B cell (primary cell): ENCODE measurements at regions not wholly inside any gene's neighbourhood (a gene's known extent, or its start where the extent isn't known, plus 50 kb on each side); places are given as distances from the start of the nearest gene placed in this dataset.
"Not testable (repeated sequence)": the region's sequence is repeated elsewhere in the genome, so short reads cannot be mapped to it uniquely, and the experiment has no call there.

Source experiments
- ATAC-seq: fragments of 200-7000 bp; cut with Tn5 transposase; one replicate; pipeline ENCODE4 v1.10.0; 2021; ENCODE audit warnings: low read depth, mild to moderate bottlenecking, moderate number of reproducible peaks, moderate library complexity
- CTCF ChIA-PET: fragments of 350-600 bp; sonication (Branson Sonifier 250); formaldehyde crosslinking; loops from one replicate; lab custom pipeline; 2021; ENCODE audit warnings: antibody characterized with exemption, inconsistent platforms; lab: Charles Lee
- POLR2A ChIA-PET: fragments of 350-600 bp; sonication (Branson Sonifier 250); formaldehyde crosslinking; loops from one replicate; lab custom pipeline; 2021; ENCODE audit warnings: antibody characterized with exemption; lab: Charles Lee
- DNase-seq: peaks from one replicate; pipeline ENCODE4 v3.0.0; 2013
- H2AFZ ChIP-seq: 2 replicates; pipeline ENCODE4 v1.6.1; 2012; ENCODE audit warnings: mild to moderate bottlenecking, low read depth, low read length; ENCODE audit not compliant: insufficient read depth, poor library complexity, severe bottlenecking
- H3K27ac ChIP-seq, 2 donors: 1 replicate in 1 of 2; 2 replicates in 1 of 2; pipeline ENCODE4 v1.5.1; 2012 to 2013; ENCODE audit warnings: low read length in 2 of 2, mild to moderate bottlenecking in 2 of 2, moderate library complexity in 1 of 2
- H3K27me3 ChIP-seq, 4 experiments: fragments of 200-600 bp in 1 of 4; sonication (generic) in 1 of 4; replicated peaks in 1 of 4; 1 replicate in 2 of 4; 2 replicates in 2 of 4; pipeline versions ENCODE4 v1.6.1 to v1.7.0; 2013 to 2016; ENCODE audit warnings: low read length in 3 of 4, mild to moderate bottlenecking in 2 of 4, mixed read lengths in 1 of 4, moderate library complexity in 1 of 4; ENCODE audit not compliant: insufficient read depth in 4 of 4, control insufficient read depth in 3 of 4; ENCODE audit errors: control extremely low read depth in 1 of 4
- H3K36me3 ChIP-seq, 2 experiments: replicated peaks in 1 of 2; 1 replicate in 1 of 2; 2 replicates in 1 of 2; pipeline versions ENCODE4 v1.6.1 to v1.7.1; 2013; ENCODE audit warnings: low read length in 1 of 2; ENCODE audit not compliant: insufficient read depth in 2 of 2, control insufficient read depth in 1 of 2; ENCODE audit errors: control extremely low read depth in 1 of 2, extremely low read depth in 1 of 2
- H3K4me1 ChIP-seq, 2 donors: fragments of 200-600 bp in 1 of 2; sonication (generic) in 1 of 2; 1 replicate in 1 of 2; 2 replicates in 1 of 2; pipeline versions ENCODE4 v1.5.1 to v1.6.1; 2013 to 2017; ENCODE audit warnings: low read length in 2 of 2; ENCODE audit not compliant: control insufficient read depth in 2 of 2, insufficient read depth in 2 of 2
- H3K4me2 ChIP-seq: replicated peaks from 2 replicates; pipeline ENCODE3; 2012; ENCODE audit warnings: mild to moderate bottlenecking, low read depth, low read length; ENCODE audit not compliant: poor library complexity, severe bottlenecking
- H3K4me3 ChIP-seq, 5 experiments: fragments of 200-600 bp in 1 of 5; sonication (generic) in 1 of 5; 1 replicate in 3 of 5; 2 replicates in 2 of 5; pipeline versions ENCODE4 v1.5.1 to v1.7.0; 2011 to 2016; ENCODE audit warnings: low read length in 4 of 5, mild to moderate bottlenecking in 4 of 5, low read depth in 2 of 5, control low read depth in 1 of 5, moderate library complexity in 1 of 5; ENCODE audit not compliant: insufficient read depth in 1 of 5; ENCODE audit errors: control extremely low read depth in 1 of 5, extremely low read depth in 1 of 5
- H3K79me2 ChIP-seq: fragments of 200-600 bp; sonication (generic); one replicate; pipeline ENCODE4 v1.6.0; 2016; ENCODE audit warnings: low read length; ENCODE audit not compliant: control insufficient read depth, insufficient read depth
- H3K9ac ChIP-seq: fragments of 200-600 bp; sonication (generic); 2 replicates; pipeline ENCODE4 v1.6.1; 2017; ENCODE audit warnings: mild to moderate bottlenecking, low read length, moderate library complexity
- H3K9me3 ChIP-seq, 3 donors: one replicate each; pipeline versions ENCODE4 v1.6.1 to v1.7.1; 2013; ENCODE audit warnings: low read length in 2 of 3; ENCODE audit not compliant: control insufficient read depth in 2 of 3, insufficient read depth in 1 of 3; ENCODE audit errors: control extremely low read depth in 1 of 3
- H4K20me1 ChIP-seq: 2 replicates; pipeline ENCODE4 v1.6.0; 2012; ENCODE audit warnings: mild to moderate bottlenecking, low read length; ENCODE audit not compliant: insufficient read depth, control insufficient read depth, poor library complexity, severe bottlenecking
- H3K27ac Mint-ChIP-seq: one replicate; pipeline ENCODE4 v1.8.0; 2021; ENCODE audit warnings: mixed read lengths
- H3K27me3 Mint-ChIP-seq: one replicate; pipeline ENCODE4 v1.8.0; 2021; ENCODE audit warnings: mixed read lengths
- H3K4me1 Mint-ChIP-seq: one replicate; pipeline ENCODE4 v1.8.0; 2021; ENCODE audit warnings: mixed read lengths
- H3K4me3 Mint-ChIP-seq: one replicate; pipeline ENCODE4 v1.8.0; 2021; ENCODE audit warnings: mixed read lengths
- H3K9me3 Mint-ChIP-seq: one replicate; pipeline ENCODE4 v1.8.0; 2022; ENCODE audit warnings: mixed read lengths; ENCODE audit not compliant: insufficient read depth
- CTCF ChIP-seq: fragments of 200-600 bp; IDR thresholded peaks from one replicate; pipeline ENCODE4 v1.8.0; 2022; ENCODE audit warnings: antibody characterized with exemption, mild to moderate bottlenecking
- EZH2 ChIP-seq: IDR thresholded peaks from 2 replicates; pipeline ENCODE4 v1.6.1; 2012; ENCODE audit warnings: borderline replicate concordance, low read depth, mild to moderate bottlenecking, moderate library complexity, low read length; ENCODE audit not compliant: insufficient read depth, poor library complexity, severe bottlenecking
- WGBS: methylation state at CpG from one replicate; pipeline ENCODE4 v1.1.5; 2013; ENCODE audit warnings: missing lambda C conversion rate; ENCODE audit not compliant: insufficient coverage; 5-methylcytosine and 5-hydroxymethylcytosine counted together
- intact Hi-C: fragments of 100-400 bp; cut with micrococcal nuclease; formaldehyde crosslinking; loops from one replicate; pipeline ENCODE4 v1.10.0; 2022

- ATAC-seq, H3K9ac ChIP-seq, intact Hi-C loops, H3K27me3 ChIP-seq, POLR2A ChIA-PET, H3K27me3 Mint-ChIP-seq, H3K36me3 ChIP-seq, H3K9me3 Mint-ChIP-seq, H4K20me1 ChIP-seq, H3K79me2 ChIP-seq, DNase-seq, H3K27ac ChIP-seq, H3K4me2 ChIP-seq, H3K27ac Mint-ChIP-seq, H3K9me3 ChIP-seq, H2AFZ ChIP-seq, H3K4me3 ChIP-seq, H3K4me3 Mint-ChIP-seq, H3K4me1 ChIP-seq, H3K4me1 Mint-ChIP-seq, CTCF ChIA-PET: not testable (repeated sequence)
- WGBS: 92% methylated on average over 2 of the region's 6 CpGs
These were observed 75.1 kb downstream of the KBTBD2 start for GRCh38 chr7:32816409-32816948.

- H2AFZ ChIP-seq, ATAC-seq, H3K27ac ChIP-seq, CTCF ChIA-PET, H3K4me1 ChIP-seq, intact Hi-C loops, H3K9me3 Mint-ChIP-seq, H3K4me2 ChIP-seq, H3K4me3 ChIP-seq, H3K79me2 ChIP-seq, H3K4me1 Mint-ChIP-seq, H3K36me3 ChIP-seq, H3K9me3 ChIP-seq, H3K27me3 ChIP-seq, H3K27me3 Mint-ChIP-seq, POLR2A ChIA-PET, H4K20me1 ChIP-seq, DNase-seq, H3K27ac Mint-ChIP-seq, H3K9ac ChIP-seq, H3K4me3 Mint-ChIP-seq: not testable (repeated sequence)
These were observed 76.8 kb downstream of the KBTBD2 start for GRCh38 chr7:32814779-32815178.

GRCh38 chr7:32809871-32810270 lies 81.7 kb downstream of the KBTBD2 start:
- Mint-ChIP-seq H3K27ac (no peak overlapping the region), H3K27me3 (peaks cover 3% of the 10 kb centered on the region), H3K9me3 (no peaks in the 10 kb centered on the region), H3K4me1 (no peaks in the 10 kb centered on the region), H3K4me3 (no peak overlapping the region)
- H3K4me2 ChIP-seq: no peak overlapping the region
- 100% methylated on average over 2 of the region's 2 CpGs for WGBS
- H3K27ac ChIP-seq: no peak overlapping the region
- H3K9ac ChIP-seq: no peak overlapping the region
- no peak overlapping the region for H2AFZ ChIP-seq
- TF ChIP-seq EZH2 (no peak), CTCF (no peak)
- no peak for ATAC-seq
- H4K20me1 ChIP-seq: no peaks in the 10 kb centered on the region
- ChIA-PET POLR2A (no interaction called here), CTCF (no interaction called here)
- H3K9me3 ChIP-seq: no peaks in the 10 kb centered on the region
- no peaks in the 10 kb centered on the region for H3K79me2 ChIP-seq
- no peaks in the 10 kb centered on the region for H3K27me3 ChIP-seq
- no peaks in the 10 kb centered on the region for H3K36me3 ChIP-seq
- H3K4me1 ChIP-seq: no peaks in the 10 kb centered on the region
- no peak overlapping the region for H3K4me3 ChIP-seq
- no peak for DNase-seq
- intact Hi-C loops: no loop called here
